Spleen (tissue), 7 donors: ENCODE measurements at regions not wholly inside any gene's neighbourhood (a gene's known extent, or its start where the extent isn't known, plus 50 kb on each side); places are given as distances from the start of the nearest gene placed in this dataset.

Experiments used
- CTCF ChIP-seq, 11 experiments: fragments of 200-600 bp in 7 of 11; fragments of 450-650 bp in 4 of 11; sonication (generic) in 4 of 11; IDR thresholded peaks in 8 of 11; conservative IDR thresholded peaks in 3 of 11; 1 replicate in 7 of 11; 2 replicates in 4 of 11; pipeline versions ENCODE4 v1.4.0 to v1.8.0; 2016 to 2021; ENCODE audit warnings: antibody characterized with exemption in 11 of 11, inconsistent platforms in 4 of 11, mild to moderate bottlenecking in 1 of 11
- POLR2AphosphoS5 ChIP-seq, 3 donors: sonication (generic); formaldehyde crosslinking; IDR thresholded peaks; one replicate each; pipeline ENCODE4 v1.5.1; 2017; ENCODE audit warnings: antibody characterized with exemption in 3 of 3
- donor health status: DM: no; HTN: no; CAD: no; lungs with moderate emphysema.
- donor health status: DM: no; HTN: no; CAD: no.
- donor health status: DM: no; HTN: no; CAD: no.

- TF ChIP-seq CTCF (IDR thresholded peaks at IDR 0.05 in 8 of 11, conservative IDR thresholded peaks at IDR 0.05 in 3 of 11) = no peak
- no peak for TF ChIP-seq POLR2AphosphoS5 (IDR thresholded peaks at IDR 0.05)
Measured at GRCh38 chr13:23949200-23949599, 51.9 kb upstream of the C1QTNF9B start.
